GM13977 (cell line): ENCODE measurements at regions not wholly inside any gene's neighbourhood (a gene's known extent, or its start where the extent isn't known, plus 50 kb on each side); places are given as distances from the start of the nearest gene placed in this dataset.

ENCODE experiments used
- DNase-seq: peaks from one replicate; pipeline ENCODE4 v3.0.0; 2012; ENCODE audit warnings: low spot score
- CTCF ChIP-seq: IDR thresholded peaks from 2 replicates; pipeline ENCODE4 v1.5.1; 2012; ENCODE audit warnings: mild to moderate bottlenecking, control low read depth; ENCODE audit not compliant: insufficient read depth; ENCODE audit errors: extremely low read depth, missing control alignments
- in situ Hi-C: fragments of 300-500 bp; cut with MboI; formaldehyde crosslinking; loops from one replicate; pipeline ENCODE4 v1.12.0; 2022; ENCODE audit warnings: low sequenced_read_pairs, low pct_unique_long_range_greater_than_20kb, mixed read lengths, inconsistent platforms; ENCODE audit not compliant: unreplicated experiment

GRCh38 chr16:87542531-87543102, 49.8 kb upstream of the ZCCHC14 start:
- in situ Hi-C loops = no loop called here
- DNase-seq = no peak
- TF ChIP-seq CTCF = no peak
